ENCODE measurements at regions not wholly inside any gene's neighbourhood (a gene's known extent, or its start where the extent isn't known, plus 50 kb on each side); places are given as distances from the start of the nearest gene placed in this dataset.
A peak's percentile ranks its signal among the peaks of the same experiment; 100 is the strongest.

- DNase-seq (ENCODE audit: low read depth) = no peak
- peak overlapping the region; percentile 37 for H3K4me3 ChIP-seq (ENCODE audit: low read depth, low read length)
- peak; percentile 26 for TF ChIP-seq CTCF (conservative IDR thresholded peaks at IDR 0.05; ENCODE audit: low read depth, low read length)
Measured at GRCh38 chr9:89234205-89235067, 55.8 kb upstream of the SHC3 start.

- no peak for TF ChIP-seq CTCF (conservative IDR thresholded peaks at IDR 0.05; ENCODE audit: low read depth, low read length)
- DNase-seq (ENCODE audit: low read depth) = no peak
- H3K4me3 ChIP-seq (ENCODE audit: low read depth, low read length) = no peak overlapping the region
Measured at GRCh38 chr9:89236955-89237573, 58.4 kb upstream of the SHC3 start.

GRCh38 chr9:89238424-89238823, 59.8 kb upstream of the SHC3 start:
- no peak overlapping the region for H3K4me3 ChIP-seq (ENCODE audit: low read depth, low read length)
- no peak for DNase-seq (ENCODE audit: low read depth)
- no peak for TF ChIP-seq CTCF (conservative IDR thresholded peaks at IDR 0.05; ENCODE audit: low read depth, low read length)

- TF ChIP-seq CTCF (conservative IDR thresholded peaks at IDR 0.05; ENCODE audit: low read depth, low read length) = no peak
- no peak for DNase-seq (ENCODE audit: low read depth)
- H3K4me3 ChIP-seq (ENCODE audit: low read depth, low read length) = no peak overlapping the region
Measured at GRCh38 chr9:89243296-89244061, 64.9 kb upstream of the SHC3 start.

- no peak for DNase-seq (ENCODE audit: low read depth)
- no peak overlapping the region for H3K4me3 ChIP-seq (ENCODE audit: low read depth, low read length)
- TF ChIP-seq CTCF (conservative IDR thresholded peaks at IDR 0.05; ENCODE audit: low read depth, low read length) = no peak
Measured at GRCh38 chr9:89246840-89247239, 64.2 kb upstream of the CKS2 start.

- TF ChIP-seq CTCF (conservative IDR thresholded peaks at IDR 0.05; ENCODE audit: low read depth, low read length) = no peak
- no peak for DNase-seq (ENCODE audit: low read depth)
- no peak overlapping the region for H3K4me3 ChIP-seq (ENCODE audit: low read depth, low read length)
Measured at GRCh38 chr9:89247431-89248353, 63.3 kb upstream of the CKS2 start.

Measured in epithelial cell of proximal tubule (primary cell).